D721Med (cell line): ENCODE measurements at regions not wholly inside any gene's neighbourhood (a gene's known extent, or its start where the extent isn't known, plus 50 kb on each side); places are given as distances from the start of the nearest gene placed in this dataset.

Experiments used
- DNase-seq: peaks from one replicate; pipeline ENCODE4 v3.0.0; 2011; ENCODE audit warnings: low spot score; ENCODE audit not compliant: insufficient read length
- FAIRE-seq: peaks from 2 replicates; lab custom pipeline; 2011; peaks lifted over from hg19 to GRCh38; lab: Jason Lieb, UNC
- TF ChIP-seq, protein P1 (sequence below): IDR thresholded peaks from 2 replicates; pipeline ENCODE4 v1.5.1; 2012; ENCODE audit warnings: mild to moderate bottlenecking, control low read depth; ENCODE audit not compliant: insufficient read depth; ENCODE audit errors: missing control alignments

GRCh38 chr3:189109145-189109544, 62.6 kb upstream of the TPRG1 start:
- TF ChIP-seq, protein P1, sequence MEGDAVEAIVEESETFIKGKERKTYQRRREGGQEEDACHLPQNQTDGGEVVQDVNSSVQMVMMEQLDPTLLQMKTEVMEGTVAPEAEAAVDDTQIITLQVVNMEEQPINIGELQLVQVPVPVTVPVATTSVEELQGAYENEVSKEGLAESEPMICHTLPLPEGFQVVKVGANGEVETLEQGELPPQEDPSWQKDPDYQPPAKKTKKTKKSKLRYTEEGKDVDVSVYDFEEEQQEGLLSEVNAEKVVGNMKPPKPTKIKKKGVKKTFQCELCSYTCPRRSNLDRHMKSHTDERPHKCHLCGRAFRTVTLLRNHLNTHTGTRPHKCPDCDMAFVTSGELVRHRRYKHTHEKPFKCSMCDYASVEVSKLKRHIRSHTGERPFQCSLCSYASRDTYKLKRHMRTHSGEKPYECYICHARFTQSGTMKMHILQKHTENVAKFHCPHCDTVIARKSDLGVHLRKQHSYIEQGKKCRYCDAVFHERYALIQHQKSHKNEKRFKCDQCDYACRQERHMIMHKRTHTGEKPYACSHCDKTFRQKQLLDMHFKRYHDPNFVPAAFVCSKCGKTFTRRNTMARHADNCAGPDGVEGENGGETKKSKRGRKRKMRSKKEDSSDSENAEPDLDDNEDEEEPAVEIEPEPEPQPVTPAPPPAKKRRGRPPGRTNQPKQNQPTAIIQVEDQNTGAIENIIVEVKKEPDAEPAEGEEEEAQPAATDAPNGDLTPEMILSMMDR, result no peak
- no peak for DNase-seq
- FAIRE-seq, result no peak

DNA sequence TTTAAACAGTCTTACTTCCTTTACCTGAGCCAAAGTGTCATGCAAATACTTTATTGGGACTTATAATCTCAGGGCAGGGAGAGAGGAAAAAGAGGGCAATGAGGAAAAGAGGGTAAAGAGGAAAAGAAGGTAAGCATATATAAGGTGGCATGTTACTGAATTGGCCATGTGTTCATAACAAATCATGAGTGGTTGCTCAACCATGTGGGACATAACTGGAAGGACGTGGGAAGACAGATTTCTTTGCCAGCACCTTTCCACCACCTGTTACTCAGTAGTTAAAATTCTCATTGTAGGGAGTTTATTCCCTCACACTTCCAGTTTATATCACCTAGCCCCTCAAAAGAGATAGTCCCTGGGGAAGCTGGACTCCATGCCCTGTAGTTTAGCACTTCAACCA, 54.7 kb upstream of the TPRG1 start:
- DNase-seq, result no peak
- no peak for FAIRE-seq
- TF ChIP-seq, protein P1, result no peak

DNA sequence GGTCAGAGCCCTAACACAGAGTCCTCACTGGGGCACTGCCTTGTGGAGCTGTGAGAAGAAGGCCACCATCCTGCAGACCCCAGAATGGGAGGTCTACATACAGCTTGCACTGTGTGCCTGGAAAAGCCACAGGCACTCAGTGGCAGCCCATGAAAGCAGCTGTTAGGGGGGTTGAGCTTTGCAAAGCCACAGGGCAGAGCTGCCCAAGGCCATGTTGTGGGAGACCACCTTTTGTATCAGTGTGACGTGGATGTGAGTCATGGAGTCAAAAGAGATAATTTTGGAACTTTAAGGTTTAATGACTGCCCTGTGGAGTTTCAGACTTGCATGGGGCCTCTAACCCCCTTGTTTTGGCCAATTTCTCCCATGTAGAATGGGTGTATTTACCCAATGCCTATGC, 52.9 kb upstream of the TPRG1 start:
- no peak for DNase-seq
- no peak for FAIRE-seq
- TF ChIP-seq, protein P1, result no peak

DNA sequence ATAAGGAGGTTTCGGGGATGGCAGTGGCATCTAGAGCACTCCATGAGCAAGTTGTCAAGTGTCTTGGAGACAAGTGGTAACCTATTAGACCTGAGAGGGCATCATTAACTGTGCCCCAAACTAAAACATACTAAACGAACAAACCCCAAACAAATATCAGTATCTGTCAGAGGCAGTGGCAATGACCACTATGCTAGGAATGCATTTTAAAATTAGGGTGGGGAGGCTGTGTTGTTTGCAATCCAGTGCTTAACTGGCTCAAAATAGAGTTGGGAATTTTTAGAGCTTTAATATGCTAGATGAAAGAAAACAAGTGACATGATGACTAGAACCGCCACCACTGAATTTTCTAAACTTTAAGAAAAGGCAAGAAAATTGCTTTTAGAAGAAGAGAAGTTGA, 51.8 kb upstream of the TPRG1 start:
- FAIRE-seq (no peak), DNase-seq (no peak)
- TF ChIP-seq, protein P1, result no peak

- FAIRE-seq, result no peak
- DNase-seq, result no peak
- TF ChIP-seq, protein P1, result no peak
Measured at GRCh38 chr3:189121092-189121491, 50.7 kb upstream of the TPRG1 start.
